ENCODE measurements at regions not wholly inside any gene's neighbourhood (a gene's known extent, or its start where the extent isn't known, plus 50 kb on each side); places are given as distances from the start of the nearest gene placed in this dataset.

GRCh38 chr11:29364006-29364405 lies 652.8 kb downstream of the KCNA4 start:
- Histone ChIP-seq H3K4me3 (no peak overlapping the region), H3K36me3 (no peaks in the 10 kb centered on the region), H3K9me3 (no peaks in the 10 kb centered on the region), H3K27me3 (no peaks in the 10 kb centered on the region)
- no peak for DNase-seq

- H3K9me3 ChIP-seq = no peaks in the 10 kb centered on the region; the same call in 1 of the 2 replicates
- no peak overlapping the region for H3K4me3 ChIP-seq
- no peak for DNase-seq
- H3K27me3 ChIP-seq = no peaks in the 10 kb centered on the region
- H3K36me3 ChIP-seq = no peaks in the 10 kb centered on the region
Observed at GRCh38 chr11:29361369-29361768, 655.5 kb downstream of the KCNA4 start.

- H3K27me3 ChIP-seq = no peaks in the 10 kb centered on the region
- no peak for DNase-seq
- no peaks in the 10 kb centered on the region; the same call in 1 of the 2 replicates for H3K9me3 ChIP-seq
- no peak overlapping the region for H3K4me3 ChIP-seq
- H3K36me3 ChIP-seq = no peaks in the 10 kb centered on the region
Observed at GRCh38 chr11:29353833-29354232, 663.0 kb downstream of the KCNA4 start.

GRCh38 chr11:29352273-29352795 lies 664.5 kb downstream of the KCNA4 start:
- Histone ChIP-seq H3K9me3 (no peaks in the 10 kb centered on the region; the same call in 1 of the 2 replicates), H3K27me3 (no peaks in the 10 kb centered on the region), H3K4me3 (no peak overlapping the region), H3K36me3 (no peaks in the 10 kb centered on the region)
- DNase-seq = no peak

GRCh38 chr11:29351301-29351873 lies 665.4 kb downstream of the KCNA4 start:
- no peak for DNase-seq
- H3K27me3 ChIP-seq = no peaks in the 10 kb centered on the region
- no peaks in the 10 kb centered on the region; the same call in 1 of the 2 replicates for H3K9me3 ChIP-seq
- H3K4me3 ChIP-seq = no peak overlapping the region
- H3K36me3 ChIP-seq = no peaks in the 10 kb centered on the region

GRCh38 chr11:29343465-29344333 lies 673.1 kb downstream of the KCNA4 start:
- Histone ChIP-seq H3K4me3 (no peak overlapping the region), H3K27me3 (no peaks in the 10 kb centered on the region), H3K9me3 (peaks cover 8% of the 10 kb centered on the region; the same call in 1 of the 2 replicates), H3K36me3 (peaks cover 4% of the 10 kb centered on the region; the same call in 1 of the 2 replicates)
- DNase-seq = peak; percentile 61

GRCh38 chr11:29336727-29337575 lies 679.9 kb downstream of the KCNA4 start:
- peak; percentile 78 for DNase-seq
- peaks cover 8% of the 10 kb centered on the region; the same call in 1 of the 2 replicates for H3K36me3 ChIP-seq
- no peak overlapping the region for H3K4me3 ChIP-seq
- H3K27me3 ChIP-seq = no peaks in the 10 kb centered on the region
- H3K9me3 ChIP-seq = peaks cover 11% of the 10 kb centered on the region; the same call in 1 of the 2 replicates

GRCh38 chr11:29334776-29335130 lies 682.1 kb downstream of the KCNA4 start:
- H3K4me3 ChIP-seq = no peak overlapping the region
- peaks cover 11% of the 10 kb centered on the region; the same call in 1 of the 2 replicates for H3K9me3 ChIP-seq
- peaks cover 16% of the 10 kb centered on the region; the same call in 1 of the 2 replicates for H3K36me3 ChIP-seq
- no peak for DNase-seq
- no peaks in the 10 kb centered on the region for H3K27me3 ChIP-seq

- Histone ChIP-seq H3K36me3 (peaks cover 14% of the 10 kb centered on the region; the same call in 1 of the 2 replicates), H3K9me3 (peaks cover 7% of the 10 kb centered on the region; the same call in 1 of the 2 replicates), H3K4me3 (no peak overlapping the region), H3K27me3 (no peaks in the 10 kb centered on the region)
- peak; percentile 32 for DNase-seq
Observed at GRCh38 chr11:29333993-29334775, 682.6 kb downstream of the KCNA4 start.

- Histone ChIP-seq H3K4me3 (no peak overlapping the region), H3K27me3 (no peaks in the 10 kb centered on the region), H3K9me3 (no peaks in the 10 kb centered on the region), H3K36me3 (peaks cover 7% of the 10 kb centered on the region; the same call in 1 of the 2 replicates)
- DNase-seq = no peak
Observed at GRCh38 chr11:29331451-29332010, 685.3 kb downstream of the KCNA4 start.

- Histone ChIP-seq H3K27me3 (no peaks in the 10 kb centered on the region), H3K4me3 (no peak overlapping the region), H3K9me3 (no peaks in the 10 kb centered on the region), H3K36me3 (peaks cover 7% of the 10 kb centered on the region; the same call in 1 of the 2 replicates)
- peak; percentile 52 for DNase-seq
Observed at GRCh38 chr11:29328961-29329441, 687.8 kb downstream of the KCNA4 start.

- Histone ChIP-seq H3K9me3 (no peaks in the 10 kb centered on the region), H3K36me3 (peaks cover 7% of the 10 kb centered on the region; the same call in 1 of the 2 replicates), H3K27me3 (no peaks in the 10 kb centered on the region), H3K4me3 (no peak overlapping the region)
- no peak for DNase-seq
Observed at GRCh38 chr11:29327891-29328290, 688.9 kb downstream of the KCNA4 start.

GRCh38 chr11:29326757-29327156 lies 690.1 kb downstream of the KCNA4 start:
- H3K36me3 ChIP-seq = peaks cover 11% of the 10 kb centered on the region
- no peak for DNase-seq
- no peaks in the 10 kb centered on the region for H3K27me3 ChIP-seq
- H3K9me3 ChIP-seq = peaks cover 2% of the 10 kb centered on the region; the same call in 1 of the 2 replicates
- H3K4me3 ChIP-seq = no peak overlapping the region

GRCh38 chr11:29324328-29324727 lies 692.5 kb downstream of the KCNA4 start:
- Histone ChIP-seq H3K4me3 (no peak overlapping the region), H3K9me3 (peaks cover 2% of the 10 kb centered on the region; the same call in 1 of the 2 replicates), H3K36me3 (peaks cover 10% of the 10 kb centered on the region), H3K27me3 (no peaks in the 10 kb centered on the region)
- DNase-seq = peak; percentile 36
